HepG2 (cell line): ENCODE measurements at regions not wholly inside any gene's neighbourhood (a gene's known extent, or its start where the extent isn't known, plus 50 kb on each side); places are given as distances from the start of the nearest gene placed in this dataset.

ENCODE experiments used
- ATAC-seq: fragments of 200-7000 bp; cut with Tn5 transposase; 3 replicates; pipeline ENCODE4 v1.9.1; 2020; ENCODE audit warnings: mild to moderate bottlenecking, moderate library complexity
- BruUV-seq: library from RNA; stranded (reverse); fragments of 400-500 nt; replicated peaks from 2 replicates; lab custom pipeline; 2021; lab: Mats Ljungman, UMichigan
- CTCF ChIA-PET: fragments of 300-600 bp; formaldehyde crosslinking; extraction: SDS; loops from one replicate; lab custom pipeline; 2021; ENCODE audit warnings: low total read pairs, inconsistent platforms, low intra/inter-chr PET ratio; lab: Yijun Ruan, JAX
- POLR2A ChIA-PET: fragments of 350-600 bp; sonication (Branson Sonifier 250); formaldehyde crosslinking; loops from one replicate; lab custom pipeline; 2020; ENCODE audit warnings: antibody characterized with exemption, inconsistent platforms; lab: Yijun Ruan, JAX
- DNase-seq: peaks from one replicate; pipeline ENCODE4 v3.0.0-alpha.2; 2015; ENCODE audit warnings: low spot score
- FAIRE-seq: peaks from 3 replicates; lab custom pipeline; 2011; peaks lifted over from hg19 to GRCh38; lab: Jason Lieb, UNC
- H2AFZ ChIP-seq: one replicate; pipeline ENCODE4 v1.6.1; 2011; ENCODE audit warnings: low read length, inconsistent platforms
- H3K27ac ChIP-seq: fragments of 300-600 bp; 3 replicates; pipeline ENCODE4 v1.8.0; 2011; ENCODE audit warnings: mixed run types, mild to moderate bottlenecking, mixed read lengths, low read length, inconsistent platforms; ENCODE audit not compliant: insufficient read depth; ENCODE audit errors: extremely low read length
- H3K27me3 ChIP-seq, 2 experiments: fragments of 200-600 bp in 1 of 2; 2 replicates in 1 of 2; 3 replicates in 1 of 2; pipeline versions ENCODE4 v1.6.0 to v1.8.0; 2011; ENCODE audit warnings: low read length in 2 of 2, mild to moderate bottlenecking in 2 of 2, moderate library complexity in 2 of 2, inconsistent platforms in 1 of 2; ENCODE audit not compliant: insufficient read depth in 2 of 2, control insufficient read depth in 1 of 2
- H3K36me3 ChIP-seq, 2 experiments: fragments of 200-600 bp in 1 of 2; replicated peaks in 1 of 2; 2 replicates in 1 of 2; 3 replicates in 1 of 2; pipeline versions ENCODE4 v1.5.1 to v1.8.0; 2011; ENCODE audit warnings: low read length in 2 of 2, inconsistent platforms in 1 of 2; ENCODE audit not compliant: insufficient read depth in 2 of 2, control insufficient read depth in 1 of 2
- H3K4me1 ChIP-seq: 2 replicates; pipeline ENCODE4 v1.5.1; 2012; ENCODE audit warnings: low read length, inconsistent platforms; ENCODE audit not compliant: insufficient read depth
- H3K4me2 ChIP-seq: 2 replicates; pipeline ENCODE4 v1.6.0; 2011; ENCODE audit warnings: low read depth, low read length, inconsistent platforms
- H3K4me3 ChIP-seq, 3 experiments: fragments of 200-600 bp in 1 of 3; sonication (generic), shearing (Covaris generic) in 1 of 3; replicated peaks in 1 of 3; 2 replicates each; pipeline ENCODE4 v1.5.1; 2011 to 2016; ENCODE audit warnings: low read length in 3 of 3, inconsistent platforms in 2 of 3, low read depth in 2 of 3, mild to moderate bottlenecking in 2 of 3, control low read depth in 1 of 3, mixed read lengths in 1 of 3; ENCODE audit not compliant: insufficient read depth in 1 of 3
- H3K79me2 ChIP-seq: one replicate; pipeline ENCODE4 v1.6.1; 2011; ENCODE audit warnings: low read length, inconsistent platforms; ENCODE audit not compliant: insufficient read depth
- H3K9ac ChIP-seq: 2 replicates; pipeline ENCODE4 v1.6.0; 2011; ENCODE audit warnings: mild to moderate bottlenecking, low read depth, low read length, inconsistent platforms; ENCODE audit not compliant: insufficient read depth
- H3K9me3 ChIP-seq: 2 replicates; pipeline ENCODE4 v1.5.1; 2012; ENCODE audit warnings: mild to moderate bottlenecking, low read length
- H4K20me1 ChIP-seq: 2 replicates; pipeline ENCODE4 v1.6.0; 2011; ENCODE audit warnings: inconsistent platforms, mild to moderate bottlenecking, low read length, moderate library complexity; ENCODE audit not compliant: insufficient read depth
- ADNP ChIP-seq: sonication (generic); formaldehyde crosslinking; IDR thresholded peaks from 2 replicates; pipeline ENCODE4 v1.4.0; 2020; ENCODE audit warnings: missing genetic modification reagents
- AGO1 ChIP-seq: fragments of 200-400 bp; formaldehyde crosslinking; IDR thresholded peaks from 2 replicates; pipeline ENCODE4 v1.6.1; 2017; ENCODE audit warnings: mild to moderate bottlenecking, low read depth, low read length, moderate library complexity; ENCODE audit not compliant: poor library complexity, severe bottlenecking
- CEBPB ChIP-seq: IDR thresholded peaks from 2 replicates; pipeline ENCODE4 v1.6.1; 2011; ENCODE audit warnings: low read depth, low read length, improper control_type of control experiment, borderline replicate concordance
- HNF1A ChIP-seq, 2 experiments: sonication (generic) in 1 of 2; formaldehyde crosslinking in 1 of 2; IDR thresholded peaks; 2 replicates each; pipeline versions ENCODE4 v1.4.0 to v1.6.1; 2016 to 2020; ENCODE audit warnings: borderline replicate concordance in 1 of 2, low read depth in 1 of 2, mild to moderate bottlenecking in 1 of 2, missing genetic modification reagents in 1 of 2
- SIX1 ChIP-seq: sonication (generic); formaldehyde crosslinking; IDR thresholded peaks from 2 replicates; pipeline ENCODE4 v1.4.0; 2020; ENCODE audit warnings: missing genetic modification reagents, borderline replicate concordance
- THAP7 ChIP-seq: sonication (generic); formaldehyde crosslinking; IDR thresholded peaks from 2 replicates; pipeline ENCODE4 v1.8.1; 2023; ENCODE audit warnings: mild to moderate bottlenecking, missing genetic modification reagents
- U2AF2 ChIP-seq: fragments of 200-400 bp; formaldehyde crosslinking; IDR thresholded peaks from 2 replicates; pipeline ENCODE4 v1.6.1; 2017; ENCODE audit warnings: low read depth, mild to moderate bottlenecking, low read length
- YEATS4 ChIP-seq: sonication (generic); formaldehyde crosslinking; IDR thresholded peaks from 2 replicates; pipeline ENCODE4 v1.4.0; 2020; ENCODE audit warnings: missing genetic modification reagents, borderline replicate concordance
- ZFP90 ChIP-seq: sonication (generic); formaldehyde crosslinking; IDR thresholded peaks from 2 replicates; pipeline ENCODE4 v1.8.0; 2022; ENCODE audit warnings: missing genetic modification reagents, mild to moderate bottlenecking, inconsistent platforms, borderline replicate concordance
- ZMAT5 ChIP-seq: sonication (generic); formaldehyde crosslinking; IDR thresholded peaks from 2 replicates; pipeline ENCODE4 v1.5.0; 2020; ENCODE audit warnings: mild to moderate bottlenecking, low read depth, missing genetic modification reagents, borderline replicate concordance
- ZNF180 ChIP-seq: sonication (generic); formaldehyde crosslinking; IDR thresholded peaks from 2 replicates; pipeline ENCODE4 v1.4.0; 2020; ENCODE audit warnings: low read depth, missing genetic modification reagents, borderline replicate concordance
- ZNF34 ChIP-seq: sonication (generic); formaldehyde crosslinking; IDR thresholded peaks from 2 replicates; pipeline ENCODE4 v1.4.0; 2020; ENCODE audit warnings: mild to moderate bottlenecking, missing genetic modification reagents, borderline replicate concordance
- ZNF678 ChIP-seq: sonication (generic); formaldehyde crosslinking; IDR thresholded peaks from 2 replicates; pipeline ENCODE4 v1.4.0; 2020; ENCODE audit warnings: mild to moderate bottlenecking, missing genetic modification reagents
- ZNF7 ChIP-seq: IDR thresholded peaks from 2 replicates; pipeline ENCODE4 v1.6.1; 2016; ENCODE audit warnings: missing biosample characterization, missing genetic modification reagents
- WGBS: methylation state at CpG from one replicate; pipeline ENCODE4 v1.1.6; 2017; ENCODE audit warnings: low lambda C conversion rate; 5-methylcytosine and 5-hydroxymethylcytosine counted together
- in situ Hi-C: cut with HindIII; loops from 2 replicates; pipeline ENCODE4 v1.10.0; 2017; ENCODE audit warnings: low pct_unique_long_range_greater_than_20kb; ENCODE audit not compliant: extremely low pct_ligation_motif_present
- intact Hi-C: fragments of 100-400 bp; cut with micrococcal nuclease; formaldehyde crosslinking; loops from one replicate; pipeline ENCODE4 v1.10.0; 2022; ENCODE audit not compliant: unreplicated experiment

- ChIA-PET CTCF (no interaction called here), POLR2A (no interaction called here)
- in situ Hi-C loops: no loop called here
- Histone ChIP-seq H3K4me2 (no peak overlapping the region), H3K4me3 (no peak overlapping the region), H2AFZ (no peak overlapping the region), H3K79me2 (no peaks in the 10 kb centered on the region), H4K20me1 (no peaks in the 10 kb centered on the region), H3K4me1 (0 out of 2 replicates have a peak, but pooled peaks cover 7% of the 10 kb centered on the region), H3K27ac (no peak overlapping the region), H3K27me3 (no peaks in the 10 kb centered on the region), H3K9me3 (peaks cover 10% of the 10 kb centered on the region; the same call in 1 of the 2 replicates)
- BruUV-seq: no TSS peak
- ATAC-seq: no peak
- DNase-seq: no peak
- 20% methylated on average over 4 of the region's 4 CpGs for WGBS
- FAIRE-seq: no peak
- no peak for TF ChIP-seq ZNF180 (CRISPR knock-in tag)
- TF ChIP-seq SIX1: no peak
- no peak for TF ChIP-seq AGO1
- TF ChIP-seq ZFP90 (CRISPR knock-in tag): no peak
- TF ChIP-seq ZNF7 (CRISPR knock-in tag): no peak
- TF ChIP-seq, all 625 proteins: peak for 0
- H3K9ac ChIP-seq: no peak overlapping the region
- intact Hi-C loops: no loop called here
- H3K36me3 ChIP-seq: no peaks in the 10 kb centered on the region
These were observed 392.9 kb downstream of the MEIS1 start for GRCh38 chr2:66827851-66828250.

- Histone ChIP-seq H3K27me3 (no peaks in the 10 kb centered on the region), H3K4me2 (no peak overlapping the region), H3K4me1 (0 out of 2 replicates have a peak, but pooled peaks cover 7% of the 10 kb centered on the region), H3K27ac (no peak overlapping the region), H3K79me2 (no peaks in the 10 kb centered on the region), H3K9ac (no peak overlapping the region), H4K20me1 (no peaks in the 10 kb centered on the region), H3K9me3 (peaks cover 11% of the 10 kb centered on the region; the same call in 1 of the 2 replicates), H3K4me3 (no peak overlapping the region), H3K36me3 (no peaks in the 10 kb centered on the region), H2AFZ (no peak overlapping the region)
- ChIA-PET POLR2A (no interaction called here), CTCF (no interaction called here)
- no peak for FAIRE-seq
- DNase-seq: no peak
- BruUV-seq: no TSS peak
- no peak for ATAC-seq
- in situ Hi-C loops (no loop called here), intact Hi-C loops (no loop called here)
- WGBS: 54% methylated on average over 3 of the region's 3 CpGs
- TF ChIP-seq ZMAT5 (CRISPR knock-in tag) (no peak), CEBPB (no peak), HNF1A (IDR thresholded peaks at IDR 0.05; ENCODE audit: low read depth) (no peak), HNF1A (CRISPR knock-in tag; IDR thresholded peaks at IDR 0.05; ENCODE audit: borderline replicate concordance) (no peak), ADNP (CRISPR knock-in tag) (no peak), ZNF34 (no peak), THAP7 (CRISPR knock-in tag) (no peak), U2AF2 (no peak), YEATS4 (CRISPR knock-in tag) (no peak), ZNF678 (CRISPR knock-in tag) (no peak)
These were observed 394.0 kb downstream of the MEIS1 start for GRCh38 chr2:66828876-66829275.
